ENCODE measurements at regions not wholly inside any gene's neighbourhood (a gene's known extent, or its start where the extent isn't known, plus 50 kb on each side); places are given as distances from the start of the nearest gene placed in this dataset.

- Histone ChIP-seq H3K4me3 (ENCODE audit: low read depth, low read length) (no peak overlapping the region), H3K27ac (ENCODE audit: low read depth, low read length) (no peak overlapping the region), H3K27me3 (ENCODE audit: control insufficient read depth, insufficient read depth, low read length) (no peaks in the 10 kb centered on the region), H3K9me3 (ENCODE audit: control insufficient read depth, insufficient read depth, low read length) (no peaks in the 10 kb centered on the region)
- DNase-seq (ENCODE audit: low read depth, low spot score), result no peak
- ChIA-PET CTCF (no interaction called here), POLR2A (no interaction called here)
- TF ChIP-seq CTCF (IDR thresholded peaks at IDR 0.05; ENCODE audit: low read depth, low read length), result no peak
Observed at GRCh38 chr5:105238561-105238960, 1676.0 kb upstream of the NUDT12 start.

- Histone ChIP-seq H3K4me3 (ENCODE audit: low read depth, low read length) (no peak overlapping the region), H3K27me3 (ENCODE audit: control insufficient read depth, insufficient read depth, low read length) (no peaks in the 10 kb centered on the region), H3K9me3 (ENCODE audit: control insufficient read depth, insufficient read depth, low read length) (no peaks in the 10 kb centered on the region), H3K27ac (ENCODE audit: low read depth, low read length) (no peak overlapping the region)
- ChIA-PET POLR2A (no interaction called here), CTCF (no interaction called here)
- no peak for DNase-seq (ENCODE audit: low read depth, low spot score)
- no peak for TF ChIP-seq CTCF (IDR thresholded peaks at IDR 0.05; ENCODE audit: low read depth, low read length)
Observed at GRCh38 chr5:105230516-105231157, 1668.0 kb upstream of the NUDT12 start.

- H3K4me3 ChIP-seq (ENCODE audit: low read depth, low read length), result no peak overlapping the region
- TF ChIP-seq CTCF (IDR thresholded peaks at IDR 0.05; ENCODE audit: low read depth, low read length), result no peak
- DNase-seq (ENCODE audit: low read depth, low spot score), result no peak
- CTCF ChIA-PET, result no interaction called here
- no peaks in the 10 kb centered on the region for H3K9me3 ChIP-seq (ENCODE audit: control insufficient read depth, insufficient read depth, low read length)
- H3K27me3 ChIP-seq (ENCODE audit: control insufficient read depth, insufficient read depth, low read length), result no peaks in the 10 kb centered on the region
- POLR2A ChIA-PET, result no interaction called here
- H3K27ac ChIP-seq (ENCODE audit: low read depth, low read length), result no peak overlapping the region
Observed at GRCh38 chr5:105218018-105218417, 1655.4 kb upstream of the NUDT12 start.

GRCh38 chr5:105213078-105213477, 1650.5 kb upstream of the NUDT12 start:
- TF ChIP-seq CTCF (IDR thresholded peaks at IDR 0.05; ENCODE audit: low read depth, low read length), result no peak
- CTCF ChIA-PET, result no interaction called here
- POLR2A ChIA-PET, result no interaction called here
- Histone ChIP-seq H3K9me3 (ENCODE audit: control insufficient read depth, insufficient read depth, low read length) (no peaks in the 10 kb centered on the region), H3K27ac (ENCODE audit: low read depth, low read length) (no peak overlapping the region), H3K4me3 (ENCODE audit: low read depth, low read length) (no peak overlapping the region), H3K27me3 (ENCODE audit: control insufficient read depth, insufficient read depth, low read length) (no peaks in the 10 kb centered on the region)
- DNase-seq (ENCODE audit: low read depth, low spot score), result no peak

- POLR2A ChIA-PET, result no interaction called here
- H3K27me3 ChIP-seq (ENCODE audit: control insufficient read depth, insufficient read depth, low read length), result no peaks in the 10 kb centered on the region
- no peak overlapping the region for H3K4me3 ChIP-seq (ENCODE audit: low read depth, low read length)
- DNase-seq (ENCODE audit: low read depth, low spot score), result no peak
- no peaks in the 10 kb centered on the region for H3K9me3 ChIP-seq (ENCODE audit: control insufficient read depth, insufficient read depth, low read length)
- no peak for TF ChIP-seq CTCF (IDR thresholded peaks at IDR 0.05; ENCODE audit: low read depth, low read length)
- no peak overlapping the region for H3K27ac ChIP-seq (ENCODE audit: low read depth, low read length)
- CTCF ChIA-PET, result no interaction called here
Observed at GRCh38 chr5:105207066-105207465, 1644.5 kb upstream of the NUDT12 start.
